HG03354 (cell line): ENCODE measurements at regions not wholly inside any gene's neighbourhood (a gene's known extent, or its start where the extent isn't known, plus 50 kb on each side); places are given as distances from the start of the nearest gene placed in this dataset.

Experiments
- ATAC-seq: cut with Tn5 transposase; IDR thresholded peaks from one replicate; pipeline ENCODE4 v1.9.1; 2021; ENCODE audit warnings: mild to moderate bottlenecking; ENCODE audit not compliant: unreplicated experiment, poor library complexity, severe bottlenecking

DNA sequence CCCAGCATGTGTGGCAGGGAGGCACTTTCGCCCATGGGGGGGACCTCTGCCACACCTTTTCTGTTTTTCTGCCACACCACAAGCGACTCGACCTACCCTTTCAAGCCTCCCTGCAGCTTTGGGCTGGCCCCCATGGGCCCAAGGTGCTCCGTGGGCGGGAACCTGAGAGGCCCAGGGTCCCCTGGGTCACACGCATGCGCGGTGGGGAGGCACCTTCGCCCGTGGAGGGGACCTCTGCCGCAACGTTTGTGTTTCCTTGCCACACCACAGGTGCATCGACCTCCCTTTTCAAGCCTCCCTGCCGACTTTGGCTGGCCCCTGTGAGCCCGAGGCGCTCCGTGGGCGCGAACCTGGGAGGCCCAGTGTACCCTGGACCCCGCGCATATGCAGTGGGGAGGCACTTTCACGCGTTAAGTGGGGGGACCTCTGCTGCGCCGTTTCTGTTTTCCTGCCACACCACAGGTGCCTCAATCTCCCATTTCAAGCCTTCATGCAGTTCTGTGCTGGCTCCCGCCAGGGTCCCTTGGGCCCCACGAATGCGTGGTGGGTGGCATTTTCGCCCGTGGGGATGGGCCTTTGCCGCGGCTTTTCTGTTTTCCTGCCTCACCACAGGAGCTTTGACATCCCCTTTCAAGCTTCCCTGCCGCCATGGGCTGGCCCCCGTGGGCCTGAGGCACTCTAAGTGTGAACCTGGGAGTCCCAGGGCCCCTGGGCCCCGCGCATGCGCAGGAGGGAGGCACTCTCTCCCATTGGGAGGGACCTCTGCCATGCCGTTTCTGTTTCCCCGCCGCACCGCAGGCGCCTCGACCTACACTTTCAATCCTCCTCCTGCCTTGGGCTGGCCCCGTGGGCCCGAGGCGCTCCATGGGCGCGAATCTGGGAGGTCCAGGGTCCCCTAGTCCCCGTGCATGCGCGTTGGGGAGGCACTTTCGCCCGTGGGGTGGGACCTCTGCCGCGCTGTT lies 332.2 kb downstream of the ALG10 start:
- no peak for ATAC-seq

DNA sequence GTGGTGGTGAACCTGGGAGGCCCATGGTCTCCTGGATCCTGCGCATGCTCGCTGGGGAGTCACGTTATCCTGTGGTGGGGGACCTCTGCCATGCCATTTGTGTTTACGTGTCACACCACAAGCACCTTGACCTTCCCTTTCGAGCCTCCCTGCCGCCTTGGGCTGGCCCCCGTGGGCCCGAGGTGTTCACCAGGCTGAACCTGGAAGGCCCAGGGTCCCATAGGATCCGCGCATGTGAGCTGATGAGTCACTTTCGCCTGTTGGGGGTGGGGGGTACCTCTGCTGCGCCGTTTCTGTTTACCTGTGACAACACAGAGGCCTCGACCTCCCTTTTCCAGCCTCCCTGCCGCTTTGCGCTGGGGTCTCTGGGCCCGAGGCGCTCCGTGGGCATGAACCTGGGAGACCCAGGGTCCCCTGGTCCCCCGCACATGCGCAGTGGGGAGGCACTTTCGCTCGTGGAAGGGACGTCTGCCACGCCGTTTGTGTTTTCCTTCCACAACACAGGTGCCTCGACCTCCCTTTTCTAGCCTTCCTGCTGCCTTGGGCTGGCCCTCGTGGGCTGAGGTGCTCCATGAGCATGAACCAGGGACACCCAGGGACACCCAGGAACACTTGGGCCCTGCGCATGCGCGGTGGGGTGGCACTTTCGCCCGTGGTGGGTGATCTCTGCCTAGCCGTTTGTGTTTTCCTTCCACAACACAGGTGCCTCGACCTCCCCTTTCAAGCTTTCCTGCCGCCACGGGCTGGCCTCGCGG lies 334.1 kb downstream of the ALG10 start:
- no peak for ATAC-seq

DNA sequence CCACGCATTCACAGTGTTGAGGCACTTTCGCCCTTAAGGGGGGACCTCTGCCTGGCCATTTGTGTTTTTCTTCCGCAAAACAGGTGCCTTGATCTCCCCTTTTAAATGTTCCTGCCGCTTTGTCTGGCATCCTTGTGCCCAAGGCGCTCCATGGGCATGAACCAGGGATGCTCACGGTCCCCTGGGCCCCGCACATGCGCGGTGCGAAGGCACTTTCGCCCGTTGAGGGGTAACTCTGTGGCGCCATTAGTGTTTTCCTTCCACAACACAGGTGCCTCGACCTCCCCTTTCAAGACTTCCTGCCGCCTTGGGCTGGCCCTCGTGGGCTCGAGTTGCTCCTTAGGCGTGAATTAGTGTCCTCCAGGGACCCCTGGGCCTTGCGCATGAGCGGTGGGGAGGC lies 335.5 kb downstream of the ALG10 start:
- ATAC-seq: no peak

DNA sequence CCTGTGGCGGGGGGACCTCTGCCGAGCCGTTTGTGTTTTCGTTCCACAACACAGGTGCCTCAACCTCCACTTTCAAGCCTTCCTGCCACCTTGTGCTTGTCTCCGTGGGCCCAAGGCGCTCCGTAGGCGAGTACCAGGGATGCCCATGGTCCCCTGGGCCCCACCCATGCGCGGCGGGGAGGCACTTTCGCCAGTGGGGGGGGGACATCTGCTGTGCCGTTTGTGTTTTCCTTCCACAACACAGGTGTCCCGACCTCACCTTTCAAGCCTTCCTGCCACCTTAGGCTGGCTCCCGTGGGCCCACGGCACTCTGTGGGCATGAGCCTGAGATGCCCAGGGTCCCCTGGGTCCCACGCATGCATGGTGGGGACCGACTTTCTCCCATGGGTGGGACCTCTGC lies 335.9 kb downstream of the ALG10 start:
- ATAC-seq: no peak

DNA sequence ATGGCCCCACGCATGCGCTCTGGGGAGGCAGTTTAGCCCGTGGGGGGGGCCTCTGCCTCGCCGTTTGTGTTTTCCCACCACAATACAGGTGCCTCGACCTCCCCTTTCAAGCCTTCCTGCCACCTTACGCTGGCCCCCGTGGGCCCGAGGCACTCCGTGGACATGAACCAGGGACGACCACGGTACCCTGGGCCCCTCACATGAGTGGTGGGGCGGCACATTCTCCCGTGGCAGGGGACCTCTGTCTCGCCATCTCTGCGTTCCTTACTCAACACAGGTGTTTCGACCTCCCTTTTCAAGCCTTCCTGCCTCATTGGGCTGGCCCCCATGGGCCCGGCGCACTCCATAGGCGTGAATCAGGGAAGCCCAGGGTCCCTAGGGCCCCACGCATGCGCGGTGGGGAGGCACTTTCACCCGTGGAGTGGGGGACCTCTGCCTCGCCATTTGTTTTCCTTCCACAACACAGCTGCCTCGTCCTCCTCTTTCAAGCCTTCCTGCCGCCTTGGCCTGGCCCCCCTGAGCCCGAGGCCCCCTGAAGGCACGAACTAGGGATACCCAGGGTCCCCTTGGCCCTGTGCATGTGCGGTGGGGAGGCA lies 339.5 kb downstream of the ALG10 start:
- ATAC-seq: no peak

DNA sequence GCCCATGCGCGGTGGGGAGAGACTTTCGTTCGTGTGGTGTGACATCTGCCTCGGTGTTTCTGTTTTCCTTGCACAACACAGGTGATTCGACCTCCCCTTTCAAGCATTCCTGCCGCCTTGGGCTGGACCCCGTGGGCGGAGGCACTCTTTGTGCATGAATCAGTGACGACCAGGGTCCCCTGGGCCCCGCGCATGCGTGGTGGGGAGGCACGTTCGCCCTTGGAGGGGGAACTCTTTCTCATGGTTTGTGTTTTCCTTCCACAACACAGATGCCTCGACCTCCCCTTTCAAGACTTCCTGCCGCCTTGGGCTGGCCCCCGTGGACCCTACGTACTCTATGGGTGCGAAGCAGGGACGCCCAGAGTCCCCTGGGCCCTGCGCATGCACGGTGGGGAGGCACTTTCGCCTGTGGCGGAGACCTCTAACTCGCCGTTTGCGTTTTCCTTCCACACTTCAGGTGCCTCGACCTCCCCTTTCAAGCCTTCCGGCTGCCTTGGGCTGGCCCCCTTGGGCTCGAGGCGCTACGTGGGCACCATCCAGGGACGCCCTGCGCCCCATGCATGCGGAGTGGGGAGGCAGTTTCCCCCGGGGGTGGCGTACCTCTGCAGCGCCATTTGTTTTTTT lies 340.9 kb downstream of the ALG10 start:
- no peak for ATAC-seq

DNA sequence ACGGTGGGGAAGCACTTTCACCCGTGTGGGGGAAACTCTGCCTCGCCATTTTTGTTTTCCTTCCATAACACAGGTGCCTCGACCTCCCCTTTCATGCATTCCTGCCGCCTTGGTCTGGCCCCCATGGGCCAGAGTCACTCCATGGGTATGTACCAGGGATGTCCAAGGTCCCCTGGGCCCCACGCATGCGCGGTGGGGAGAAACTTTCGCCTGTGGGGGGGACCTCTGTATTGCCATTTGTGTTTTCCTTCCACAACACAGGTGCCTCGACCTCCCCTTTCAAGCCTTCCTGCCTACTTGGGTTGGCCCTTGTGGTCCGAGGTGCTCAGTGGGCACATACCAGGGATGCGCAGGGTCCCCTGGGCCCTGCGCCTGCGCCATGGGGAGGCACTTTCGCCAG lies 345.8 kb downstream of the ALG10 start:
- no peak for ATAC-seq

DNA sequence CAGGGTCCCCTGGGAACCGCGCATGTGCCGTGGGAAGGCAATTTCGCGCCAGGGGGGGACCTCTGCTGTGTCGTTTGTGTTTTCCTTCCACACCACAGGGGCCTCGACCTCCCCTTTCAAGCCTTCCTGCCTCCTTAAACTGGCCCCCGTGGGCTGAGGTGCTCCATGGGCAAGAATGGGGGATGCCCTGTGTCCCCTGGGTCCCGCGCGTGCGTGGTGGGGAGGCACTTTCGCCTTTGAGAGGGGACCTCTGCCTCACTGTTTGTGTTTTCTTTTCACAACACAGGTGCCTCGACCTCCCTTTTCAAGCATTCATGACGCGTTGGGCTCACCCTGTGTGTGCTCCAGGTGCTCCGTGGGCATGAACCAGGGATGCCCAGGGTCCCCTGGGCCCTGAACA lies 348.8 kb downstream of the ALG10 start:
- ATAC-seq: no peak

DNA sequence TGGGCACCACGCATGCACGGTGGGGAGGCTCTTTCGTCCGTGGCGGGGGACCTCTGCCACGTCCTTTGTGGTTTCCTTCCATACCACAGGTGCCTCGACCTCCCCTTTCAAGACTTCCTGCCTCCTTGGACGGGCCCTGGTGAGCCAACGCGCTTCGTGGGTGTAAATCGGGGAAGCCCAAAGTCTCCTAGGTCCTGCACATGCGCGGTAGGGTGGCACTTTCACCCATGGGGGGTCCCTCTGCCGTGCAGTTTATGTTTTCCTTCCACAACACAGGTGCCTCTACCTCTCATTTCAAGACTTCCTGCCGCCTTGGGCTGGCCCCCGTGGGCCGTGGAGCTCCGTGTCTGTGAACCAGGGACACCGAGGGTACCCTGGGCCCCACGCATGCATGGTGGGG lies 349.7 kb downstream of the ALG10 start:
- no peak for ATAC-seq

DNA sequence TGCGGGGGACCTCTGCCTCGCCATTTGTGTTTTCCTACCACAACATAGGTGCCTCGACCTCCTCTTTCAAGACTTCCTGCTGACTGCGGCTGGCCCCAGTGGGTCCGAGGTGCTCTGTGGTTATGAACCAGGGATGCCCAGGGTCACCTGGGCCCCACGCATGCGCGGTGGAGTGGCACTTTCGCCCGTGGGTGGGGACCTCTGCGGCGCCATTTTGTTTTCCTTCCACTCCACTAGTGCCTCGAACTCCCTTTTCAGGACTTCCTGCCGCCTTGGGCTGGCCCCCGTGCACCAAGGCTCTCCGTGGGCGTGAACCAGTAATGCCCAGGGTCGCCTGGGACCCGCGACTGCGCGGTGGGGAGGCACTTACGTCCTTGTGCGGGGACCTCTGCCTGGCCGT lies 351.6 kb downstream of the ALG10 start:
- ATAC-seq: no peak

DNA sequence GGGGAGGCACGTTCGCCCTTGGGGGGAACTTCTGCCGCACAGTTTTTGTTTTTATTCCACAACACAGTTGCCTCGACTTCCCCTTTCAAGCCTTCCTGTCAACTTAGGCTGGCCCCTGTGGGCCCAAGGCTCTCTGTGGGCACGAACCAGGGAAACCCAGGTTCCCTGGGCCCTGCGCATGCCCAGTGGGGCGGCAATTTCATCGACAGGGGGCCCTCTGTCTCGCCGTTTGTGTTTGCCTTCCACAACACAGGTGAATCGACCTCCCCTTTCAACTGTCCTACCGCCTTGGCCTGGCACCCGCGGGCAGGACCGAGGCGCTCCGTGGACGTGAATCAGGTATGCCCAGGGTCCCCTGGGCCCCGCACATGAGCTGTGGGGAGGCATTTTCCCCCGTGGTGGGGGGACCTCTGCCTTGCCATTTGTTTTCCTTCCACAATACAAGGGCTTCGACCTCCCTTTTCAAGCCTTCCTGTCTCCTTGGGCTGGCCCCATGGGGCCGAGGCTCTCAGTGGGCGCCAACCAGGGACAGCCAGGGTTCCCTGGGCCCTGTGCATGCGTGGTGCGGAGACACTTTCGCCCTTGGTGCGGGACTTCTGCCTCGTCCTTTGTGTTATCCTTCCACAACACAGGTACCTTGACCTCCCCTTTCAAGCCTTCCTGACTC lies 354.0 kb downstream of the ALG10 start:
- no peak for ATAC-seq

DNA sequence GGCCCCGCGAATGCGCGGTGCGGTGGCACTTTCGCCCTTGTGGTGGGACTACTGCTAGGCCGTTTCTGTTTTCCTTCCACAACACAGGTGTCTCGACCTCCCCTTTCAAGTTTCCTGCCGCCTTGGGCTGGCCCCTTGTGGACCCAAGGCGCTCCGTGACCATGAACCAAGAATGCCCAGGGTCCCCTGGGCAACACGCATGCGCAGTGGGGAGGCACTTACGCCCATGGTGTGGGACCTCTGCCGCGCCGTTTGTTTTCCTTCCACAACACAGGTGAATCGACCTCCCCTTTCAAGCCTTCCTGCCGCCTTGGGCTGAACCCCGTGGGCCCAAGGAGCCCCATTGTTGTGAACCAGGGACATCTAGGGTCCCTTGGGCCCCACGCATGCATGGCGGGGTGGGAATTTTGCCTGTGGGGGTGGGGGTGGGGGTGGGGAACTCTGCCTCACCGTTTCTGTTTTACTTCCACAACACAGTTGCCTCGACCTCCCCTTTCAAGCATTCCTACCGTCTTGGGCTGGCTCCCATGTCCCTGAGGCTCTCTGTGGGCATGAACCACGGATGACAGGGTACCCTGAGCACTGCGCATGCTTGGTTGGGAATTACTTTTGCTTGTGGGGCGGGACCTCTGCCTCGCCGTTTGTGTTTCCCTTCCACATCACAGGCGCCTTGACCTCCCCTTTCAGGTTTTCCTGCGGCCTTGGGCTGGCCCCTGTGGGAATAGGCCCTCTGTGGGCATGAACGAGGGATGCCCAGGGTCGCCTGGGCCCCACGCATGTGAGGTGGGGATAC lies 355.1 kb downstream of the ALG10 start:
- no peak for ATAC-seq

DNA sequence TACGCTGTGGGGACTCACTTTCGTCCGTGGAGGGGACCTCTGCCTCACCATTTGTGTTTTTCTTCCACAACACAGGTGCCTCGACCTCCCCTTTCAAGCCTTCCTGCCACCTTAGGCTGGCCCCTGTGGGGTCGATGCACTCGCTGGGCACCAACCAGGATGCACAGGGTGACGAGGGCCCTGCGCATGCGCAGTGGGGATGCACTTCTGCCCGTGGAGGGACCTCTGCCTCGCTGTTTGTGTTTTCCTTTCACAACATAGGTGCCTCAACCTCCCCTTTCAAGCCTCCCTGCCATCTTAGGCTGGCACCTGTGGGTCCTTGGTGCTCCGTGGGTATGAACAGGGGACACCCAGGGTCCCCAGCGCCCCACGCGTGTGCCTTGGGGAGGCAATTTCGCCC lies 356.8 kb downstream of the ALG10 start:
- ATAC-seq: no peak

DNA sequence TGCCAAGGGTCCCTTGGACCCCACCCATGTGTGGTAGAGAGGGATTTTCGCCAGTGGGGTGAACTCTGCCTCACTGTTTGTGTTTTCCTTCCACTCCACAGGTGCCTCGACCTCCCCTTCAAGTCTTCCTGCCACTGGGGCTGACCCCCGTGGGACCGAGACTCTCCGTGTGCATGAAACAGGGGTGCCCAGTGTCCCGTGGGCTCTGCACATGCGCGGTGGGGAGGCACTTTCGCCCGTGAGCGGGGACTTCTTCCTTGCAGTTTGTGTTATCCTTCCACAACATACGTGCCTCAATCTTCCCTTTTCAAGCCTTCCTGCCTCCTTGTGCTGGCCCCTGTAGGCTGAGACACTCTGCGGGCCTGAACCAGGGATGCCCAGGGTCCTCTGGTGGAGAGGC lies 362.4 kb downstream of the ALG10 start:
- ATAC-seq: no peak

DNA sequence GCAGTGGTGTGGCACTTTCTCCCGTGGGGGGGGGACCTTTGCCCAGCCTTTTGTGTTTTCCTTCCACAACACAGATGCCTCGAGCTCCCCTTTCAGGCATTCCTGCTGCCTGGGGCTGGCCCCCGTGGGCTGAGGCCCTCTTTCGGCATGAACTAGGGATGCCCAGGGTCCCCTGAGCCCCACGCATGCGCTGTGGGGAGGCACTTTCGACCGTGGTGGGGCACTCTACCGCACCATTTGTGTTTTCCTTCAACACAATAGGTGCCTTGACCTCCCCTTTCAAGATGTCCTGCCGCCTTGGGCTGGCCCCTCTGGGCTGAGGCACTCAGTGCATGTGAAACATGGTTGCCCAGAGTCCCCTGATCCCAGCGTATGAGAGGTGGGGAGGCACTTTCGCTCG lies 363.7 kb downstream of the ALG10 start:
- ATAC-seq: no peak

DNA sequence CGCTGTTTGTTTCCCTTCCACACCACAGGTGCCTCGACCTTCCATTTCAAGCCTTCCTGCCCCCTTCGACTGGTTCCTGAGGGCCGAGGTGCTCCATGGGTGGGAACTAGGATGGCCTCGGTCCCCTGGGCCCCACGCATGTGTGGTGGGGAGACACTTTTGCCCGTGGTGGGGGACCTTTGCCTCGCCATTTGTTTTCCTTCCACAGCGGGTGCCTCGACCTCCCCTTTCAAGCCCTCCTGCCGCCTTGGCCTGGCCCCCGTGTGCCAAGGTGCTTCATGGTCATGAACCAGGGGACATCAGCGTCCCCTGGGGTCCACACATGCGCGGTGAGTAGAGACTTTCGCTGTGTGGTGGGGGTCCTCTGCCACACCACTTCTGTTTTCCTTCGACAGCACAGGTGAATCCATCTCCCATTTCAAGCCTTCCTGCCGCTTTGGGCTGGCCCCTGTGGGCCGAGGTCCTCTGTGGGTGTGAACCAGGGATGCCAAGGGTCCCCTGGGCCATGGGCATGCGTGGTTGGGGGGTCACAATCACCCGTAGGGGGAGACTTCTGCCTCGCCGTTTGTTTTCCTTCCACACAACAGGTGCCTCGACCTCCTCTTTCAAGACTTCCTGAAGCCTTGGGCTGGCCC lies 364.4 kb downstream of the ALG10 start:
- no peak for ATAC-seq

DNA sequence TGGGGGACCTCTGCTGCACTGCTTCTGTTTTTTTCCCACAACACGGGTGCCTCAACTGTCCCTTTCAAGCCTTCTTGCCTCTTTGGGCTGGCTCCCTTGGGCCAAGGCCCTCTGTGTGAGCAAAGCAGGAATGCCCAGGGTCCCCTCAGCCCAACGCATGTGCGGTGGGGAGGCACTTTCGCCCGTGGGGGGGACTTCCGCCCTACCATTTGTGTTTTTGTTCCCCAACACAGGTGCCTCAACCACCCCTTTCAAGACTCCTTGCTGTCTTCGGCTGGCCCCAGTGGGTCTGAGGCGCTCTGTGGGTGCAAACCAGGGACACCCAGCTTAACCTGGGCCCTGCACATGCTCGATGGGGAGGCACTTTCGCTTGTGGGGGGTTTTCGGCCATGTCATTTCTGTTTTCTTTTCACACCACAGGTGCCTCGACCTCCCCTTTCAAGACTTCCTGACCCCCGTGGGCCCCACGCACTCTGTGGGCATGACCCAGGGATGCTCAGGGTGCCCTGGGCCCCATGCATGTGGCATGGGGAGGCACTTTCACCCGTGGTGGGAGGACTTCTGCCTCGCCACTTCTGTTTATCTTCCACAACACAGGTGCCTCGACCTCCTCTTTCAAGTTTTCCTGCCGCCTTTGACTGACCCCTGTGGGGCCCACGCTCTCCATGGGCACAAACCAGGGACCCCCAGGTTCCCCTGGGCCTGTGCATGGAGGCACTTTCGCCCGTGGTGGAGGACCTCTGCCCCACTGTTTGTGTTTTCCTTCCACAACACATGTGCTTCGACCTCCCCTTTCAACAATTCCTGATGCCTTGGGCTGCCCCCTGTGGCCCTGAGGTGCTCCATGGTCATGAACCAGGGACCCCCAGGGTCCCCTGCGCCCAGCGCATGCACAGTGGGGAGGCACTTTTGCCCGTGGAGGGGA lies 365.7 kb downstream of the ALG10 start:
- no peak for ATAC-seq
